Activated CD4-positive, alpha-beta T cell treated with anti-CD3 and anti-CD28 coated beads, Interleukin-2, Interleukin-4, amounts not matched to agents 100 ng/mL and 50 ng/mL, durations not matched to agents 16 hours and 8 hours (primary cell): ENCODE measurements at regions not wholly inside any gene's neighbourhood (a gene's known extent, or its start where the extent isn't known, plus 50 kb on each side); places are given as distances from the start of the nearest gene placed in this dataset.
A peak's percentile ranks its signal among the peaks of the same experiment; 100 is the strongest.

Source experiments
- DNase-seq: peaks from one replicate; pipeline ENCODE4 v3.0.0-alpha.2; 2020; ENCODE audit warnings: low spot score

GRCh38 chr10:4482659-4483058, 343.3 kb upstream of the AKR1E2 start:
- DNase-seq: no peak

DNA sequence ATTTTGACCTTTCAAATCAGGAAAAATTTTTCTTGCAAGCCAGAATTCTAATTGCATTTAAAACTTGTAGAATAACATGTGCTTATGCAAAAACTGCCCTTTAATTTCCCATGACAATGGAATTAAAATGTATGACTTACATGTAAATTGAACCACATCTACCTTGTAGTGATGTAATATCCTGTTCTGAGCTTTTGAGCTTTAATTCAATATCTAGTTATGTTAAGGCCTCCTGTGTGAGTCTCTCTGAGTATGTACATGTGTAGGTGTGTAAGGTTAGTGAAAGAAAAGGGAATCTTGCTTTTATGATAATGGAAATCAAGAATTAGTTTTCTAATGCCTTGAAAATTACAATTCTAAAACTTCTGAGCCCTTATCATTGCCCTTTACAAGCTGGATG, 344.8 kb upstream of the AKR1E2 start:
- DNase-seq: no peak

DNA sequence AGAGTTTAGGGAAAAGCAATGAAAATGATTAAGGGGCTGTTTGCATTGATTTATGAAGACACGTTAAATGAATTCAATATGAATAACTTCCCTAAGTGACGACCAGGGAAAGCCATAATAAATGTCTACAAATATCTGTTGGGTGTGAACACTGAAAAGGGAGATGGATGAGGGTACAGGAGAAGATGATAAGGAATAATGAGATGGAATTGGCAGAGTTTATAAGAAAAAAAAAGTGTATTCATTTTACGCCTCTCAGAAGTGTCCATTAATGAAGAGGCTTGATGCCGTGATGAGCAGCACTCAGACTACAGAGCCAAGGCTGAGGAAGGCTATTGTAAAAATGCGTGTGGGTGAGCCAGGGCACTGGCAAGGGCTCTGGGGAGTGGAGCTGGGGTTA, 346.7 kb upstream of the AKR1E2 start:
- no peak for DNase-seq

GRCh38 chr10:4477664-4478063, 348.3 kb upstream of the AKR1E2 start:
- no peak for DNase-seq

DNA sequence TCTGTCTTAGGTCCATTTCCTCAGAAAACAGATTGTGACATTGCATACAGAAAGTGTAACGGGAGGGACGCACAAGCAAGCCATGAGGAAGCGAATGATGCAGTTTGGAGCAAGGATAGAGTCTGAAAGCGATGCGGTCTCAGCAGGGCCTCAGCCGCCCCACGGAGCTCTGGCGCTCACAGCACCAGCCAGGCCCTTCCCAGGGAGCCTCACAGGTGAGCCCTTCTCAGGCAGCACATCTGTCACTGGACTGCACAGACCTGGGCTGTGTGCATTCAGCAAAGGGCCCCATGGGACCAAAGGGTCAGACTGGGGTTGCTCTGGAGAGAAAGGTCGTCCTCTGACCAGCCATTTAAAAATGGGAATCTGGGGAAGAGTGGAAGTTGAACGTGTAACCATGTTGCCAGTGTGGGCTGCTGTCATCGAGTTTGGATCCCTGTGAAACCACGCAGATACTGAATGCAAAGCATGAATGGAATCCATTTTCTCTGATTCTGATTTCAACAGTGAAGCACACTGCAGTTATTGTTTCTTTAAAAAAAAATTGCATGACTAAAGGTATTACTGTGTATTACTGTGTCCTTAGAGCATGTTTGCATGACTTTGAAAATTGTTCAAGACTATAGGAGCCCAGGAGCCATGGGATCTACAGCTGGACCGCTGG, 350.0 kb upstream of the AKR1E2 start:
- DNase-seq: no peak

DNA sequence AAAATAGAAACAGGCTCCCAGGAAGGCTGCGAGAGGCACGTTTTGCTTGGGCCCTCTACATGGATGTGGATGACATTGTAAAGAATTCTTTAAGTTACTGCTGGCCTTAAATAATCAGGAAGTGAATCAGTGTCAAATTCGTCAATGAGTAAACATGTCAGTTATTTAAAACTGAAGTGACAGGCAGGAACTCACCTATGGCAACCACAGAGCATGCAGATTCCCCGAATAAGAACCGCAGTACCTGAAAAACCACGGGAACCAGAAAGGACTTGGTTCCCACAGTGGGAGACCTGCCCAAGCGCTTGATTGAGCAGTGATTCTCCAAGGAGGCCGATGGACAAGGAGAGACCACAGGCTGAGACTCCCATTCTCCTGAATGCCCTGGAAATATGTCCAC, 351.2 kb upstream of the AKR1E2 start:
- peak; percentile 3 for DNase-seq

- DNase-seq: no peak
These were observed 352.0 kb upstream of the AKR1E2 start for GRCh38 chr10:4473977-4474376.

- DNase-seq: no peak
These were observed 353.7 kb upstream of the AKR1E2 start for GRCh38 chr10:4472190-4472904.

- DNase-seq: no peak
These were observed 355.7 kb upstream of the AKR1E2 start for GRCh38 chr10:4470231-4470835.

GRCh38 chr10:4467481-4467880, 358.5 kb upstream of the AKR1E2 start:
- no peak for DNase-seq

DNA sequence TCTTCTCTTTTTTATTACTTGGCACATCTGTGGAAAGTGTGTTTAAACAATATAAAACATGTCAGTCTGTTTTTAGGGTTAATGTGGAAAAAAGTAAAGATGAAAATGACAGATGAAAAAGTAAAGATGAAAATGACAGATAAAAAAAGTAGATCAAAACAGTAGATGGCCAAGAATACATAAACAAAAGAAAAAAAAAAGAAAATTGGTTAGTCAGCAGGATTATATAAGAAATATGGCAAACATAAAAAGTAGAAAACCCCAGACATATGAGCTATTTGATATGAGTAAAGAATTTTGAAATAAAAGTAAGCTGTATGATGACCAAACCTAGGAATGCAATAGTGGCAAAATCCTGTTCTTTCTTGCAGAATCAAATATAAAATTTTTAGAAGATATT, 365.7 kb upstream of the AKR1E2 start:
- no peak for DNase-seq

DNA sequence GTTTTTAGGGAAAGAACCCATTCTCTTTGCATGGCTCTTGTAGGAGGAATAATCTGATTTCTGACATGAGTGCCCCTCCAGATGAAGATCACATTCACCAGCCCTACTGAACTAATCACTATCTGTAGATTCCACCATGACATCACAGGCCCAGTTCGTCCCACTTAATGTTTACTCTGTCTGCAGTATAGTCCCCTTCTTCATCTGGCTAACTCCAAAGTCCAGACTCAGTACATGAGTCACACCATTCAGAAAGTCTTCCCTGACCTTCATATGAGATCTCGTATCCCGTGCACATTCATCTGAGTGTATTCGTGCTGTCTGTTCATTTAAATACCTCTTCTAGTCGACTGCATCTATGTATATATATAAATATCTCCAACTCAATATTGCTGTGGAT, 366.5 kb upstream of the AKR1E2 start:
- no peak for DNase-seq

GRCh38 chr10:4457597-4457996, 368.4 kb upstream of the AKR1E2 start:
- DNase-seq: no peak

DNA sequence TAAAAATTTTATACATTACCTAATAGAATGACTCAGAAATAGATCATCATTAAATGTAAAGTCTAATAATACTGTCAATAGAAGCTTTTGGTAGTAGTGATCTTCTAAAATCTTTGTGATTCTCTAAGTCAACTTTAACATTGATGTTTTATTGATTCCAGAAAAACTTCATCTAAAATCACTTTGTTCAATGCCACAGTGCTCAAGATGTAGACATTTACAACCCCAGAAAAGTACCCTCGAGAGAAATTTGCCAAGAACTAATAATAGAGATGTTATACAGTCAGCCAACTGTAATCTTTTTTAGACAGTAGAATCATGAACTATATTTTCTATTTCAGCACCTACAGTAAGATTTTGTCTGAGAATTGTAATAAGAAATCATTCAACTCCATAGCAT, 369.2 kb upstream of the AKR1E2 start:
- DNase-seq: no peak

- DNase-seq: no peak
These were observed 369.7 kb upstream of the AKR1E2 start for GRCh38 chr10:4456279-4456678.

DNA sequence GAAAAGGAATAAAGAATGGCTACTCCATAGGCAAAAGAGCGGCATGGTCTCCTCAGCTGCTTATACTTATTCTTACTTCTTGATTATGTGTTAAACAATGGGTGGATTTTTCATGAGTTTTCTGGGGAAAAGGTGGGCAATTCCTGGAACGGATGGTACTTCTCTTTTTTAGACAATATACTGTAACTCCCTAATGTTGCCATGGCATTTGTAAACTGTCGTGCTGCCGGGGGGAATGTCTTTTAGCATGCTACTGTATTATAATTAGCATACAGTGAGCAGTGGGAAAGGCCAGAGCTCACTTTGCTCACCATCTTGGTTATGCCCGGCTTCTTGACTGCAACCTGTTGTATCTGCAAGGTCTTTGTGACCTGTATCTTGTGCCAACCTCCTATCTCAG, 372.1 kb upstream of the AKR1E2 start:
- no peak for DNase-seq

DNA sequence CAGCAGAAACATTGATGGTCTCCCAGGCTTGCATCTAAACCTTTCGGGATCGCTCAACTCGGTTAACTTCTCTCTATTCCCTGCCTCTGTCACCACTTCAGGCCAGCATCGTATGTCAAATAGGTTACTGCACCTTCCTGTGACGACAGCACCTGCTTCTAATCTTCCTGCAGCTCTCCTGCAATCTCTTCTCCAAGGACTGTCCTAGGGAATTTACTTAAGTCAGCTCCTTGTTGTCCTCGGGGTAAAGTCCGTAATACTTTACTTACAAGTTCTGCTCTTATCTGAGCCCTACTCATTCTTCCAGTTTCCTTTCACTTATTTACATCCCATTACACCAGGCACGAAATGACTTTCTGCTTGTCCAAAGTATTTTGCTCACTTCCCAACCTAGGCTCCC, 372.7 kb upstream of the AKR1E2 start:
- no peak for DNase-seq

DNA sequence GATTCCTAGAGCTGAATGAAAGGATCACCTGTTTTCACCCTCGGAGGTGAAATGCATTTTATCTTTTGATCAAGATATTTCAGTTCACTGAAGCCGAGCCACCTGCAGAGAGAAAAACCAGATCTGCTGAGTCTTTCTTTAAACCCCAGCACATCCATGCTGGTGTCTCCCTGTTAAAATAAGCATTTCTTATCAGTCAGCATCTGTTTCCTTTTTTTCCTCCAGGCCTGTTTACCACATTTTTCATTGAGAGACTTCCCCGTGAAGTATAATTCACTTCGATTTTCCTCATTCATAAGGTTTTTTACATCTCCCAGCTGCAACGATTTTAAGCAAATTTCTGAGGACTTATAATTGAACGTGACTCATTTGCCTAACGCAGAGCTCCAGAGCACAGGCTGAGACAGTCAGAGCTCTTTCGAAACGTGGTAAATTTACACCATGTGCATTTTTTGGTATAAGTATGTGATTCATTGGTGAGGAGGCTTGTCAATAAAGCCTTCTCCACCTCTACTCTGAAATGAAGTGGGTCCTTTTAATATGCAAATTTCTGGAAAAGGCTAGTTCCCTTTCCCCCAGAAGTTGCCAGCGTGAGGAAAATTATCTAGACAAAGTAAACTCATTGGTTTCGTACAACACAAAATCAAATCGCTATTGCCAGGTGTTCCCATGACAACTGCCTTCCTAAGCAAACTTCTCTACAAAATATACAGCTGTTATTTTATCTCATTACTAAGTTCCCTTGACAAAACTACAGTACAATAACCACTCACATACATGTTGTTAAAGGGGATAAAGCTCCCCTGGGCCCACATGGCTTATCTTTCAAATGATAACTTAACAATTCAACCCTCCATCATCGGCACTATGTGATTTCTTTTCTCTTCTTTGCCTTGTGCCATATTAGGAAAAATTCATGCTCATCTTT, 374.8 kb upstream of the AKR1E2 start:
- no peak for DNase-seq

DNA sequence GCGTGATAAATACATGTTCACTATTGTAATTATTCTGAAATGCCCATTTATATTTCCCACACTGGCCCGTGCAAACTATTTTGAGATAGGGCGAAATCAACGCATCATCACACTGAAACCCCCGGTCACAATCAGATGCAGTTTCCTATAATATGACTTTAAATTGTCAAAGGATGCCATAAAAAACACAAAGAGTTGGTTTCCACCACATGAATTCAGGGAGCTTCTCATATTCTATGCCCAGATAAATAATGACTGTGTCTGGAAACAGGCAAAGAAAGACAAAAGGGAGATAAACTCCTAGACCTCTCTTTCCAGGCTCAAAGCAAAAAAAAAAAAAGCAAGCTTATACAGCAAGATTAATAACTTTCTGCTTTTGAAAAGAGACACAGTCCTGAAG, 375.8 kb upstream of the AKR1E2 start:
- no peak for DNase-seq

- DNase-seq: no peak
These were observed 378.0 kb upstream of the AKR1E2 start for GRCh38 chr10:4448030-4448429.

GRCh38 chr10:4443419-4443818, 382.6 kb upstream of the AKR1E2 start:
- no peak for DNase-seq

GRCh38 chr10:4442296-4442695, 383.7 kb upstream of the AKR1E2 start:
- no peak for DNase-seq

GRCh38 chr10:4440260-4440659, 385.7 kb upstream of the AKR1E2 start:
- no peak for DNase-seq
